ENCODE measurements at regions not wholly inside any gene's neighbourhood (a gene's known extent, or its start where the extent isn't known, plus 50 kb on each side); places are given as distances from the start of the nearest gene placed in this dataset.

DNA sequence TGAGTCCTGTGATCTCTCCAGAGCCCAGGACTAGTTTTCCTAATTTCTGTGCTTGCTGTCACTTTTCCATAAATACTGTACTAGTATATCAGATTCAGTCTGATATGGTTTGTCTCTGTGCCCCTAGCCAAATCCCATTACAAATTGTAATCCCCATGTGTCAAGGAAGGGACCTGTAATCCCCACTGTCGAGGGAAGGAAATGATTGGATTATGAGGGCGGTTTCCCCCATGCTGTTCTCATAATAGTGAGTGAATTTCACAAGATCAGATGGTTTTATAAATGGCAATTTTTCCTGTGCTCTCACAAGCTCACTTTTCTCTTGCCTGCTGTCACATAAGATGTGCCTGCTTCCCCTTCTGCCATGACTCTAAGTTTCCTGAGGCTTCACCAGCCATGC lies 54.8 kb upstream of the IFRD1 start:
- Histone ChIP-seq H3K36me3 (ENCODE audit: control insufficient read depth in 2 of 2, insufficient read depth in 1 of 2, low read length in 2 of 2) (no peaks in the 10 kb centered on the region), H3K4me3 (ENCODE audit: low read depth, low read length) (no peak overlapping the region), H3K4me1 (ENCODE audit: control insufficient read depth, insufficient read depth, low read length) (no peaks in the 10 kb centered on the region), H3K27ac (ENCODE audit: extremely low read depth, low read depth, low read length) (no peak overlapping the region), H3K9me3 (ENCODE audit: control insufficient read depth, insufficient read depth, low read depth, low read length) (no peaks in the 10 kb centered on the region)
- POLR2A ChIA-PET, result interaction anchor here (0.6 kb wide), 1 partner anchor 55 kb away, joined by 3 read pairs; no protein-coding TSS in a partner anchor
- no peak for TF ChIP-seq ZNF76 (tag by site-specific recombination; IDR thresholded peaks at IDR 0.05; ENCODE audit: borderline replicate concordance, low read depth)
- CTCF ChIA-PET, result no interaction called here

DNA sequence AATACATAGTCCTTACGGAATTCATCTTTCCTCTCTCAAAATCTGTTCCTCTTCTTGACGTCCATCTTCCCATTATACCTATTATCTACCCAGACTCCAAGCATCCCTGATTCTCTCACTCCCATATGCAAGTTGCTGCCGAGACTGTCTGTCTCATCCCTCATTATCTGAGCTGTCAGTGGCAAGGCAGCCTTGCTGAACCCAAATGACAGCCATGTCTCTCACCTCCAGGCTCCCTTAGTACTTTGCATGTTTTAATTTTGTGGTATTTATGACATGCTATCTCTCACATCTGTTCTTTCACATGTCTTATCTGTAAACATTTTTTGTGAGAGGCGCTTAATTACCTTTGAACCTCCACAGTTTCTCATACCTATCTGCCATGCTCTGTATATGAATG lies 54.4 kb upstream of the IFRD1 start:
- ChIA-PET POLR2A (interaction anchor here (0.6 kb wide), 1 partner anchor 55 kb away, joined by 3 read pairs; no protein-coding TSS in a partner anchor), CTCF (interaction anchor here (1.1 to 1.5 kb wide), 2 partner anchors 12 to 14 kb away, joined by 4 to 5 read pairs; no protein-coding TSS in a partner anchor)
- H3K27ac ChIP-seq (ENCODE audit: extremely low read depth, low read depth, low read length), result no peak overlapping the region
- no peaks in the 10 kb centered on the region for H3K9me3 ChIP-seq (ENCODE audit: control insufficient read depth, insufficient read depth, low read depth, low read length)
- H3K4me1 ChIP-seq (ENCODE audit: control insufficient read depth, insufficient read depth, low read length), result no peaks in the 10 kb centered on the region
- no peak for TF ChIP-seq BCL11A (tag by site-specific recombination; IDR thresholded peaks at IDR 0.05; ENCODE audit: low read depth)
- TF ChIP-seq ZNF391 (tag by site-specific recombination; IDR thresholded peaks at IDR 0.05; ENCODE audit: borderline replicate concordance, low read depth), result no peak
- TF ChIP-seq ZNF366 (tag by site-specific recombination; conservative IDR thresholded peaks at IDR 0.05), result no peak
- TF ChIP-seq ZNF76 (tag by site-specific recombination; IDR thresholded peaks at IDR 0.05; ENCODE audit: borderline replicate concordance, low read depth), result no peak
- no peak for TF ChIP-seq GLI4 (tag by site-specific recombination; IDR thresholded peaks at IDR 0.05)
- TF ChIP-seq KLF8 (tag by site-specific recombination; IDR thresholded peaks at IDR 0.05), result no peak
- no peak for TF ChIP-seq IKZF3 (tag by site-specific recombination; IDR thresholded peaks at IDR 0.05)
- no peak for TF ChIP-seq ZNF701 (tag by site-specific recombination; IDR thresholded peaks at IDR 0.05)
- TF ChIP-seq, protein P1, sequence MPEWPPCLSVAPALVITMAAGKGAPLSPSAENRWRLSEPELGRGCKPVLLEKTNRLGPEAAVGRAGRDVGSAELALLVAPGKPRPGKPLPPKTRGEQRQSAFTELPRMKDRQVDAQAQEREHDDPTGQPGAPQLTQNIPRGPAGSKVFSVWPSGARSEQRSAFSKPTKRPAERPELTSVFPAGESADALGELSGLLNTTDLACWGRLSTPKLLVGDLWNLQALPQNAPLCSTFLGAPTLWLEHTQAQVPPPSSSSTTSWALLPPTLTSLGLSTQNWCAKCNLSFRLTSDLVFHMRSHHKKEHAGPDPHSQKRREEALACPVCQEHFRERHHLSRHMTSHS (tag by site-specific recombination; IDR thresholded peaks at IDR 0.05), result no peak
- H3K36me3 ChIP-seq (ENCODE audit: control insufficient read depth in 2 of 2, insufficient read depth in 1 of 2, low read length in 2 of 2), result no peaks in the 10 kb centered on the region
- no peak overlapping the region for H3K4me3 ChIP-seq (ENCODE audit: low read depth, low read length)

DNA sequence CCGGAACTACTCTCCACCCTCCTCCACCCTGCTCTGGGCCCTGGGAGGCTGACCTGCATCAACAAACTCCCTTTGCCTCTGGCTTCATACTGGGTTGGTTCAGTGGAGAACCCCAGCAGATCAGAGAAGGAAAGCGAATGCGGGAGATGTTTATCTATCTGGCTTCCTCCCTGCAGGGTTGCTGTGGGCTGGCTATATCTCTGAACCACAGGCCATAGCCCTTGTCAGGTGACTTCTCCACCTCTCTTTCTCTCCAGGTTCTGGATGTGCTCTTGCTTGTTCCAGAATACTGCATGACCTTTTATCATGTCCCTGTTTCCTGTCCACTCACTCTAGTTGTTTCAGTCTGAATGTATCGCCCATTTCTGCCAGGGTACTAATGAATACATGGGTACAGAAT lies 51.7 kb upstream of the IFRD1 start:
- no peak overlapping the region for H3K27ac ChIP-seq (ENCODE audit: extremely low read depth, low read depth, low read length)

DNA sequence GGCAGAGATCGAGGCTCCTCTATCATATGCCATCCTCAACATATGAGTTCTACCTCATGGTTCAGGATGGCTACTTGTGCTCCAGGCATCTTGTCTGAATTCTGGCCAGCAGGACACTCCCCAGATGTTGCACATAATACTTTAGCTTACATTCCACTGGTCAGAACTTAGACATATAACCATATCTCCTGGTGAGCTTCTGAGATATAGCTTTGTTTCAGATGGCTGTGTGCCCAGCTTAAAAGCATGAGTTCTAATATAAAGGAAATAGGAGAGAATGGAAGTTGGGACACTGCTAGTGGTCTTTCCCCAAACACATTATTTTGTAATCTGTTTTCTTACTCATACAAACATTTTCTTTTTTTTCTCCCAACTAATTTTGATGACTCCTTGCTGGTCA lies 50.8 kb upstream of the IFRD1 start:
- Histone ChIP-seq H3K4me1 (ENCODE audit: control insufficient read depth, insufficient read depth, low read length) (no peaks in the 10 kb centered on the region), H3K36me3 (ENCODE audit: control insufficient read depth in 2 of 2, insufficient read depth in 1 of 2, low read length in 2 of 2) (no peaks in the 10 kb centered on the region), H3K27ac (ENCODE audit: extremely low read depth, low read depth, low read length) (no peak overlapping the region), H3K9me3 (ENCODE audit: control insufficient read depth, insufficient read depth, low read depth, low read length) (no peaks in the 10 kb centered on the region), H3K4me3 (ENCODE audit: low read depth, low read length) (no peak overlapping the region)
- ChIA-PET POLR2A (interaction anchor here (1.1 kb wide), 1 partner anchor 51 kb away, joined by 3 read pairs; the partner anchor contains the start of gene IFRD1), CTCF (interaction anchor here (1.1 kb wide), 1 partner anchor 11 kb away, joined by 4 read pairs; no protein-coding TSS in a partner anchor)
- TF ChIP-seq PATZ1 (tag by site-specific recombination; IDR thresholded peaks at IDR 0.05) (no peak), ZNF791 (tag by site-specific recombination; IDR thresholded peaks at IDR 0.05) (no peak), ZNF677 (tag by site-specific recombination; IDR thresholded peaks at IDR 0.05) (no peak), TCF7L2 (IDR thresholded peaks at IDR 0.05; ENCODE audit: borderline replicate concordance, low read depth, low read length) (no peak)
- TF ChIP-seq, protein P2, sequence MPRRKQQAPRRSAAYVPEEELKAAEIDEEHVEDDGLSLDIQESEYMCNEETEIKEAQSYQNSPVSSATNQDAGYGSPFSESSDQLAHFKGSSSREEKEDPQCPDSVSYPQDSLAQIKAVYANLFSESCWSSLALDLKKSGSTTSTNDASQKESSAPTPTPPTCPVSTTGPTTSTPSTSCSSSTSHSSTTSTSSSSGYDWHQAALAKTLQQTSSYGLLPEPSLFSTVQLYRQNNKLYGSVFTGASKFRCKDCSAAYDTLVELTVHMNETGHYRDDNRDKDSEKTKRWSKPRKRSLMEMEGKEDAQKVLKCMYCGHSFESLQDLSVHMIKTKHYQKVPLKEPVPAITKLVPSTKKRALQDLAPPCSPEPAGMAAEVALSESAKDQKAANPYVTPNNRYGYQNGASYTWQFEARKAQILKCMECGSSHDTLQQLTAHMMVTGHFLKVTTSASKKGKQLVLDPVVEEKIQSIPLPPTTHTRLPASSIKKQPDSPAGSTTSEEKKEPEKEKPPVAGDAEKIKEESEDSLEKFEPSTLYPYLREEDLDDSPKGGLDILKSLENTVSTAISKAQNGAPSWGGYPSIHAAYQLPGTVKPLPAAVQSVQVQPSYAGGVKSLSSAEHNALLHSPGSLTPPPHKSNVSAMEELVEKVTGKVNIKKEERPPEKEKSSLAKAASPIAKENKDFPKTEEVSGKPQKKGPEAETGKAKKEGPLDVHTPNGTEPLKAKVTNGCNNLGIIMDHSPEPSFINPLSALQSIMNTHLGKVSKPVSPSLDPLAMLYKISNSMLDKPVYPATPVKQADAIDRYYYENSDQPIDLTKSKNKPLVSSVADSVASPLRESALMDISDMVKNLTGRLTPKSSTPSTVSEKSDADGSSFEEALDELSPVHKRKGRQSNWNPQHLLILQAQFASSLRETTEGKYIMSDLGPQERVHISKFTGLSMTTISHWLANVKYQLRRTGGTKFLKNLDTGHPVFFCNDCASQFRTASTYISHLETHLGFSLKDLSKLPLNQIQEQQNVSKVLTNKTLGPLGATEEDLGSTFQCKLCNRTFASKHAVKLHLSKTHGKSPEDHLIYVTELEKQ (tag by site-specific recombination; IDR thresholded peaks at IDR 0.05; ENCODE audit: borderline replicate concordance), result no peak

More for the DNA sequence above, 51.7 kb upstream of the IFRD1 start:
- H3K9me3 ChIP-seq (ENCODE audit: control insufficient read depth, insufficient read depth, low read depth, low read length), result no peaks in the 10 kb centered on the region
- H3K4me3 ChIP-seq (ENCODE audit: low read depth, low read length), result no peak overlapping the region
- CTCF ChIA-PET, result interaction anchor here (1.2 kb wide), 1 partner anchor 644 kb away, joined by 3 read pairs; no protein-coding TSS in a partner anchor
- no peaks in the 10 kb centered on the region for H3K36me3 ChIP-seq (ENCODE audit: control insufficient read depth in 2 of 2, insufficient read depth in 1 of 2, low read length in 2 of 2)
- no peaks in the 10 kb centered on the region for H3K4me1 ChIP-seq (ENCODE audit: control insufficient read depth, insufficient read depth, low read length)
- POLR2A ChIA-PET, result interaction anchor here (1.1 kb wide), 1 partner anchor 52 kb away, joined by 3 read pairs; the partner anchor contains the start of gene IFRD1
- TF ChIP-seq EGR2 (tag by site-specific recombination; IDR thresholded peaks at IDR 0.05; ENCODE audit: low read depth) (no peak), OVOL3 (tag by site-specific recombination; IDR thresholded peaks at IDR 0.05) (no peak), ZNF558 (tag by site-specific recombination; IDR thresholded peaks at IDR 0.05) (no peak), GLIS1 (tag by site-specific recombination; IDR thresholded peaks at IDR 0.05) (peak; percentile 64), ZNF785 (tag by site-specific recombination; IDR thresholded peaks at IDR 0.05) (no peak), ZNF585B (tag by site-specific recombination; IDR thresholded peaks at IDR 0.05) (no peak), ZNF623 (tag by site-specific recombination; IDR thresholded peaks at IDR 0.05) (no peak), ZNF223 (tag by site-specific recombination; IDR thresholded peaks at IDR 0.05) (no peak), BCL11A (tag by site-specific recombination; IDR thresholded peaks at IDR 0.05; ENCODE audit: low read depth) (no peak), ZNF2 (tag by site-specific recombination; IDR thresholded peaks at IDR 0.05) (no peak), MYNN (tag by site-specific recombination; IDR thresholded peaks at IDR 0.05; ENCODE audit: borderline replicate concordance) (no peak), ZNF473 (tag by site-specific recombination; IDR thresholded peaks at IDR 0.05) (no peak), ZSCAN16 (tag by site-specific recombination; IDR thresholded peaks at IDR 0.05) (no peak), ZNF555 (tag by site-specific recombination; conservative IDR thresholded peaks at IDR 0.05) (no peak), ZIC2 (tag by site-specific recombination; IDR thresholded peaks at IDR 0.05) (peak; percentile 81)
- TF ChIP-seq, protein P3, sequence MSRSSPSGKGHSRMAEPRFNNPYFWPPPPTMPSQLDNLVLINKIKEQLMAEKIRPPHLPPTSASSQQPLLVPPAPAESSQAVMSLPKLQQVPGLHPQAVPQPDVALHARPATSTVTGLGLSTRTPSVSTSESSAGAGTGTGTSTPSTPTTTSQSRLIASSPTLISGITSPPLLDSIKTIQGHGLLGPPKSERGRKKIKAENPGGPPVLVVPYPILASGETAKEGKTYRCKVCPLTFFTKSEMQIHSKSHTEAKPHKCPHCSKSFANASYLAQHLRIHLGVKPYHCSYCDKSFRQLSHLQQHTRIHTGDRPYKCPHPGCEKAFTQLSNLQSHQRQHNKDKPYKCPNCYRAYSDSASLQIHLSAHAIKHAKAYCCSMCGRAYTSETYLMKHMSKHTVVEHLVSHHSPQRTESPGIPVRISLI (tag by site-specific recombination; IDR thresholded peaks at IDR 0.05), result no peak

All from HEK293 (cell line).